ENCODE measurements at regions not wholly inside any gene's neighbourhood (a gene's known extent, or its start where the extent isn't known, plus 50 kb on each side); places are given as distances from the start of the nearest gene placed in this dataset.

GRCh38 chr20:53838311-53838868 is 232.0 kb downstream of the BCAS1 start:
- DNase-seq (ENCODE audit: low read depth in 2 of 2, low spot score in 1 of 2), result no peak

DNA sequence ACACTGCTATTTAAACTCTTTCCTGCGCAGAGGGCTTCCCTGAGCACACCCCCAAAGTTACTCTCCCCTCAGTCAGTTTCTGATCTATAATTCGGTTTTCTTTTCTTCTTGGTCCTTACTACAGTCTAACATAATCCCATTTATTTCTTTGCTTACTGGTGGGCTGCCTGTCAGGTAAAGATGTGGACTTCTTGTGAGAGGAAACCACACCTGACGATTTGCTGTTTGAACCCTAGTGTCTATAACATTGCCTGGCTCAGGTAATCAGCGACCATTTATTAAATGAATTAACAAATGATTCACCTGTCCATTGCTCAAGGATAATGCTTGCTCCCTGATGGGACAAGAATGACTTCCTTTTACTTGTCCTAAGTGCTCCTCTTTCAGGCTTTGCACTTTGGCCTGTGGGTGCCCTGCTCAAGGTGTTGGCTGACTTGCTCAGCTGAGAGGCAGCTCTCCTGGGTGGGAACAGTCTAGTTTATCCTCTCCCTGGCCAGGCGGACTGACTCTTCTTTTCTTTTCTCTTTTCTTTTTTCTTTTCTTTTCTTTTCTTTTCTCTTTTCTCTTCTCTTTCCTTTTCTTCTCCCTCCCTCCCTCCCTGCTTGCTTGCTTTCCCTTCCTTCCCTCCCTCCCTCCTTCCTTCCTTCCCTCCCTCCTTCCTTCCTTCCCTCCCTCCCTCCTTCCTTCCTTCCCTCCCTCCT is 233.1 kb downstream of the BCAS1 start:
- DNase-seq (ENCODE audit: low read depth in 2 of 2, low spot score in 1 of 2), result no peak

DNA sequence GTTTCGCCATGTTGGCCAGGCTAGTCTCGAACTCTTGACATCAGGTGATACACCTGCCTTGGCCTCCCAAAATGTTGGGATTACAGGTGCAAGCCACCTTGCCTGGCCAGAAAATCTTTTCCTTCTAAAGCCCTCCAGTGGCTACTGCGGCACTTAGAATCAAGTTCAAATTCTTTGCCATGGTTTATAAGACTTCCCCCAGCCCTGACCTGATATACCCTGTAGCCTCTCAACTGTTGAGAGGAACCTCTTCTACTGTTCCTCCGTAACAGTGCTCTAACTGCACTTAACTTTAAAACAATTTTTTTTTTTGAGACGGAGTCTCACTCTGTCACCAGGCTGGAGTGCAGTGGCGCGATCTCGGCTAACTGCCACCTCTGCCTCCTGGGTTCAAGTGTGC is 235.6 kb downstream of the BCAS1 start:
- DNase-seq (ENCODE audit: low read depth in 2 of 2, low spot score in 1 of 2), result no peak

GRCh38 chr20:53834062-53834442 is 236.3 kb downstream of the BCAS1 start:
- no peak for DNase-seq (ENCODE audit: low read depth in 2 of 2, low spot score in 1 of 2)

DNA sequence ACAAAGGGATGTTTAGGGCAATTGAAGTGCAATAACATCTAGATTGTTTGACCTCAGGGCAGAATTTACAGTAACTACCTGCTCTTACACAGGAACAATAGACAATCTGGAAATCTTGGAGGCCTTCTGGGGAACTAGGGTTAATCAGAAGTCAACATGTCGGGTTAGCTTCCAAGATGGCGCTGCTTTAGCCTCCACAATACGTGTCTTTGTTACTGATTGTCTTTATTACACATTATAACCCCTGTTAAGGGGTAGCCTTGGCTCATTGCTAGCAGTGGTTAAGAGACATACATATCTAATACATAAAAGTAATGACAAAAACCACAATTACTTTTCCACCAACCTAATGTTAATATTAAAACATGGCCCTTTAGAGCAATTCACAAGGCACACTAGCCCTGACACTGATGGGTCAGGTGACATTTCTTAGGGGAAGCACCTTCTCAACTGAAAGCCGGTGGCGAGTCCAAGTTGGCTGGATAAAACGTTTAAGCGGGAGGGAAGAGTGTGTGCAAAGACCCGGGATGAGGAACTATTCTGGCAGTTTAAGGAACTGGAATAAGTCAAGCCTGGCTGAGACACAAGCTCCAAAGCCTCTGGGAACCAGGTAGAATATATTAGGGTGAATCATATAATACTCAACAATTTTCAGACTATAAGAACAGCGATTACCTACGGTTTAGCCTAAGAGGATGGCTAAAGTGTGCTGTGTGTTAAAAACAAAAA is 236.9 kb downstream of the BCAS1 start:
- no peak for DNase-seq (ENCODE audit: low read depth in 2 of 2, low spot score in 1 of 2)

DNA sequence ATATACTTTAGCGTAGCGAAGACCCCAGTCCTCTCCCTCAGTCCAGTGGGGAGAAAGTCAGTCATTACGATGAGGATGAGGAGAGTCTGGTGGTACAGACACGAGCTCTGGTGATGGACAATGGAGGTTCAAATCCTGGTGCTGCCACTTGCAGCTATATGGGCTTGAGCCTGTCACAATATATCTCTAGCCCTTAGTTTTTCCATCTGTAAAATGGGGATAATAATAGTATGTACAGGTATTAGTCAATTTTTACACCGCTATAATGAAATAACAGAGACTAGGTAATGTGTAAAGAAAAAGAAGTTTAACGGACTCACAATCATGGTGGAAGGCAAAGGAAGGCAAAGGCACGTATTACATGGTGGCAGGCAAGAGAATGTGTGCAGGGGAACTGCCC is 237.9 kb downstream of the BCAS1 start:
- no peak for DNase-seq (ENCODE audit: low read depth in 2 of 2, low spot score in 1 of 2)

DNA sequence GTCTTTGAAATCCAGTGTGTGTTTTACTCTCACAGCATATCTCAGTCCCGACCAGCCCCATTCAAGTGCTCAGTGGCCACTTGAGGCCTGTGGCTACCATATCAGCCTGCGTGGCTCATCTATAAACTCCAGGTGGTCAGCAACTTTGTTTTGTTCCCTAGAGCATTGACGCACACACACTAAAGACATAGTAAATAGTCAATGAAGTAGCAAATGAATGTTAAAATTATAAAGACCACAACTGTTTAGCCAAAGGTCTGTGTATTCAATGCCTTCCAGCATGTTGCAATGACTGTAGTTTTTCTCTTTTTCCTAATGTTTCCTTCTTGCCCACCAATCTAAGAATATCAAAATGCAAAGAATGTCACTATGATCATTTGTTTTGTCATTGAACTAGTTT is 238.2 kb upstream of the ZNF217 start:
- DNase-seq (ENCODE audit: low read depth in 2 of 2, low spot score in 1 of 2), result no peak

- DNase-seq (ENCODE audit: low read depth in 2 of 2, low spot score in 1 of 2), result no peak
These were observed 237.6 kb upstream of the ZNF217 start for GRCh38 chr20:53831228-53831627.

GRCh38 chr20:53829724-53830521 is 236.3 kb upstream of the ZNF217 start:
- no peak for DNase-seq (ENCODE audit: low read depth in 2 of 2, low spot score in 1 of 2)

DNA sequence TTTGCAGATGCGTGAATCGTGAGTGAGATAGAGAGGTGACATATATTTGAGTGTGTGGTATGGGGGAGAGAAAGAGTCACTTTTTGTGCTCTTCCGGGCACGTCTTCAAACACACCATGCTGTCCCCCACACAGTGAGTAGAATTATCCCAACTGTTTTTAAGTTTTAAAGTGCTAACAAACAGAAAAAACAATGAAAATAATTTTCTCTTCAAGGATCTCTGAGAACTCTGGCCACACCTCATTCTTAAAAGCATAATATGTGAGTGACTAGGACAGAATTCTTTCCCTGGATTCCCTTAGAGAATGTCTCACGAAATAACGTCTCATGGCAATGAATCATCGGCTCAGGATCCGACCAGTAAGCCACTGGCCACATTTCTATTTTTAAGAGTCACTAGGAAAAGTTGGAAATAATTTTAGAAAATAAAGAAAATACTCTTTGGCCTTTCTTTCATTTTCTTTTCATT is 235.7 kb upstream of the ZNF217 start:
- no peak for DNase-seq (ENCODE audit: low read depth in 2 of 2, low spot score in 1 of 2)

GRCh38 chr20:53828682-53829254 is 235.1 kb upstream of the ZNF217 start:
- no peak for DNase-seq (ENCODE audit: low read depth in 2 of 2, low spot score in 1 of 2)

- DNase-seq (ENCODE audit: low read depth in 2 of 2, low spot score in 1 of 2), result no peak
These were observed 234.5 kb upstream of the ZNF217 start for GRCh38 chr20:53828088-53828681.

GRCh38 chr20:53827292-53828087 is 233.9 kb upstream of the ZNF217 start:
- no peak for DNase-seq (ENCODE audit: low read depth in 2 of 2, low spot score in 1 of 2)

- DNase-seq (ENCODE audit: low read depth in 2 of 2, low spot score in 1 of 2), result no peak
These were observed 233.1 kb upstream of the ZNF217 start for GRCh38 chr20:53826597-53827291.

DNA sequence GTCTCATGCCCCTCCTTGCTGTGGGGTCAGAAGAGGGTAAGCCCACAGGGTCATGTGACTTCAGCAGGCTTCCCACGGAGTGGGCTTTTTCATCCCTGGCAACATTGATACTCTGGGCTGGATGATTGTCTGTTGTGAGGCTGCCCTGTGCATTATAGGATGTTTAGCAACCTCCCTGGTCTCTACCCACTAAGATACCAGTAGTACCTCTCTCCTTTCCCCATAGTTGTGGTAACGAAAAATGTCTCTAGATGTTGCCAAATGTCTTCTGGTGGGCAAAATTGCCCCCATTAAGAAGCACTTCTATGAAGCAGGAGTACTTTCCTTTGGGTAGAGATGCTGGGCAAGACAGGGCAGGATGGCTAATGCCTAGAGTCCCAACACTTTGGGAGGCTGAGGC is 232.5 kb upstream of the ZNF217 start:
- no peak for DNase-seq (ENCODE audit: low read depth in 2 of 2, low spot score in 1 of 2)

- no peak for DNase-seq (ENCODE audit: low read depth in 2 of 2, low spot score in 1 of 2)
These were observed 231.6 kb upstream of the ZNF217 start for GRCh38 chr20:53825282-53825681.

GRCh38 chr20:53824779-53825178 is 231.1 kb upstream of the ZNF217 start:
- DNase-seq (ENCODE audit: low read depth in 2 of 2, low spot score in 1 of 2), result no peak

DNA sequence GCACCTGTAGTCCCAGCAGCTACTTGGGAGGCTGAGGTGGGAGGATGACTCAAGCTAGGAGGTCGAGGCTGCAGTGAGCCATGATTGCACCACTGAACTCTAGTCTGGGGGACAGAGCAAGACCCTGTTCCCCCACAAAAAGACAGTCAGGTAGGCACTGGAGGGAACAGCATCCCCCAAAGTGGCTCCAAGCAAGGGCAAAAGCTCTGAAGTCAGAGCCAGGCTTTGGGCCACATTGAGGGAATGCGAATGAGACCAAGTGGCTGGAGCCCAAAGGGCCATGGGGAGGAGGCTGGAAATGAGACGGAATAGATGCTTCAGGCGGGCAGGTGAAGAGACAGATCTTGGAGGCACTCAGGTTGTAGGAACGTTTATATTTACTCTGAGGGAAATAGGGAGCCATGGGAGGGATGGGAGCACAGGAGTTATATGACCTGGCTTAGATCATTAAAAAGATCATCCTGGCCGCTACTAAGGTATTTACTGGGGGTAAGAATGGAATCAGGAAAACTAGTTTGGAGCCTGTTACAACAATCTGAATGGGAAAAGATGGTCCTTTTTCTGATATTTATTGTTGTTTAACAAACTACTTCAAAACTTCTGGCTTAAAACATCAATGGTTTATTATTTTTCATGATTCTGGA is 229.6 kb upstream of the ZNF217 start:
- no peak for DNase-seq (ENCODE audit: low read depth in 2 of 2, low spot score in 1 of 2)

GRCh38 chr20:53822534-53822933 is 228.9 kb upstream of the ZNF217 start:
- DNase-seq (ENCODE audit: low read depth in 2 of 2, low spot score in 1 of 2), result no peak

Data from stimulated activated CD8-positive, alpha-beta memory T cell treated with anti-CD3 and anti-CD28 coated beads, Interleukin-4, amount 100 ng/mL, for 4 hours (primary cell).